ENCODE measurements at regions not wholly inside any gene's neighbourhood (a gene's known extent, or its start where the extent isn't known, plus 50 kb on each side); places are given as distances from the start of the nearest gene placed in this dataset.

GRCh38 chr16:79298894-79299799 is 301.4 kb downstream of the MAF start:
- TF ChIP-seq CTCF (IDR thresholded peaks at IDR 0.05; ENCODE audit: poor library complexity) (no peak), EZH2 (IDR thresholded peaks at IDR 0.05; ENCODE audit: borderline replicate concordance) (no peak)
